ENCODE measurements at regions not wholly inside any gene's neighbourhood (a gene's known extent, or its start where the extent isn't known, plus 50 kb on each side); places are given as distances from the start of the nearest gene placed in this dataset.
"Not testable (repeated sequence)": the region's sequence is repeated elsewhere in the genome, so short reads cannot be mapped to it uniquely, and the experiment has no call there.

DNA sequence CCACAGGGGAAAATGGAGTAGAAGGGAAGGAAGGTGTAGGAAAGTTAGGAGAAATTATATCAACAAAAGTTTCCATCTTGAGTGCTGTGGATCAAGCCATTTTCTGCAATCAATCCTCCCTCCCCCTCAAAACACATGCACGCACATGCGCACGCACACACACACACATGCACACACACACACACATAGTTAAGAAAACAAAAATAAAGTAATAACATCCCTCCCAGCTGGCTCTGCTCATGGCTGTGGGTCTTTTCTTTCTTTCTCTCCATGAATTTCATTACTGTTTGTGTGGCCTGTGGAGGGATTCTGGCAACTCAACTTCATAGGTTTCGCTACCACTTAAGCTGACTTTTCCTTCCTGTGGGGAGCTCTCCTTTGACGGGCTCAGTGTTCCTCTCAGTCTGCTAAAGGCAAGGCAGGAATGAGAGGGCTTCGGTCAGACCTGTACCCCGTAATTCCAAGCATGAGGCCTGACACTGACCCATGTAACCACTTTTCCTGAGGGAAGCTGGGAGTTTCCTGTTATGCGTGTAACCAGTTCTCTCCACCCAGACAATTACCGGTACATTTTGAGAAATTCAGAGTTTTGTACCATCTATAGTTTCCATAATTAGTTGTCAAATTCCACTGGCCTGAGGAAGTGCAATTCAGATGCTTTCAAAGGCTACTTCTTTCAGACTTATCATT lies 79.8 kb downstream of the ZNF92 start:
- no peak for DNase-seq

- no peak for DNase-seq
Measured at GRCh38 chr7:65454469-65454868, 80.8 kb downstream of the ZNF92 start.

DNA sequence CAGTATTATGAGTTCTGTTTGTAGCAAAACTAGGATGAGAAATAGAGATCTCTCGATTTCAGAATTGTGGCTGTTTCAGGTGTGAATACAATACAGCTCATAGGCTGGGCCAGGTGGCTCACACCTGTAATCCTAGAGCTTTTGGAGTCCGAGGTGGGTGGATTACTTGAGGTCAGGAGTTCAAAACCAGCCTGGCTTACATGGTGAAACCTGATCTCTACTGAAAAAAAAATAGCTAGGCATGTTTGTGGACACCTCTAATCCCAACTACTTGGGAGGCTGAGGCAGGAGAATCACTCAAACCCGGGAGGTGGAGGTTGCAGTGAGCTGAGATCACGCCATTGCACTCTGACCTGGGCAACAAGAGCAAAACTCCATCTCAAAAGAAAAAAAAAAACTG lies 81.4 kb downstream of the ZNF92 start:
- DNase-seq = not testable (repeated sequence)

GRCh38 chr7:65457705-65458104 lies 84.0 kb downstream of the ZNF92 start:
- no peak for DNase-seq

DNA sequence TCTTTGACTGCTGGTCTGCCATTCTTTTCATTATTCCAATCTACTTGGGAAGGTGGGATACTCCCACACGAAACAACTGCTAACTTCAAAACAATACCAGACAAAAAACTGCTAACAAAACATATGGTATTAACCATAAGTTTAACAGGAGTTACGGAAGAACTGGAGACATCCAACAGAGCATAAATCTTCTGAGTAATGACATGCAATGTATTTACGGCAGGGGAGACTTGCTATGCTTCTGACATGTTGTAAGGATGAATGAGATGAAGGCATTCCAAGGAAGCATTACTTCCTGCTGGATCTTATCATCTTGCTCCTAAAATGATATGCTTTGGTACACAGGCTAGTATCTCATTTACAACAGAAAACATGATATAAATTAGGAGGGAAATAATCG lies 85.8 kb downstream of the ZNF92 start:
- no peak for DNase-seq

DNA sequence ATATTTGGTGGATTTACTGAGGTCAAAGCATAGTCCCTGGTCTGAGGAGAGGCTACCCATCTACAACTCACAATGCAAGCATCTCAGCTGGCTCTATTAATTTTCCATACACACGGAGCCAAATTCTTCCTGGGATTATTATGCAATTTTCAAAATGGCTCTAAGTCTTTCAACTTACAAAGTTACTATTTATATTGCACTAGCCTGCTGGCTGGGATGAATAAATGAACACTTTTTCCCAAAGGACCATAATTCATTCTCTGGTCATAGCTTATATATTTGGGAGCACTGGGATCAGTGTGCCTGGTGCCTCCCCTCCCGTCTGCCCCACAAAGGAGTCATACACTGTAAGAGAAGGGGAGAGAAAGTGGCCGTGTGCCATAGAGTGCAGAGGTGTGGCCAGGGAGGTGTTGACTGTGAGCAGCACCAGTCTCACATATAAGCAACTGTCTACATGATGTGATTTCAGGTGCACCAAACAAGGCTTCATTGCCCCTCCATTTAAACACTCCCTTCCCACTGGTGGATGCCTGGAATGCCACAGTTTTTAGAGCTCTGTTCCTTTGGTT lies 88.6 kb downstream of the ZNF92 start:
- DNase-seq = no peak

- DNase-seq = no peak
Measured at GRCh38 chr7:65463184-65463583, 89.5 kb downstream of the ZNF92 start.

GRCh38 chr7:65469919-65470558 lies 96.4 kb downstream of the ZNF92 start:
- not testable (repeated sequence) for DNase-seq

DNA sequence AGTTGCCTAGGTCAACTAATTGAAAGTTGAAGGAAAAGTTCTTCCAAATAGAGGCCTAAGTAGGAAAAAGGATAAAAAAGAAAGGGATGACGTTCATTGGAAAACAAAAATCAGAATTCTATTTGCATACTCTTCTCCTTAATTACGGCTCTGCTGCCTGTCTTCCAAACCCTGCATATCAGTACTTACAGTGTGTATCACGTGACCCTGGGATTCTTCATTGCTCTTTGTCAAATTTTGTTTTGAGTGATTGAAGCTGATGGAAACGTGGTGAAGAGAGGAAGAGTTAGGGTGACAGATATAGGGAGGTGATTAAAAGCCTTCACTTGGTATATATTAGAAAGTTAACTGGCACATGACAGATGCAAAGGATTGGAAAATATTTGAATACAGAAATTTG lies 97.9 kb downstream of the ZNF92 start:
- DNase-seq = no peak

DNA sequence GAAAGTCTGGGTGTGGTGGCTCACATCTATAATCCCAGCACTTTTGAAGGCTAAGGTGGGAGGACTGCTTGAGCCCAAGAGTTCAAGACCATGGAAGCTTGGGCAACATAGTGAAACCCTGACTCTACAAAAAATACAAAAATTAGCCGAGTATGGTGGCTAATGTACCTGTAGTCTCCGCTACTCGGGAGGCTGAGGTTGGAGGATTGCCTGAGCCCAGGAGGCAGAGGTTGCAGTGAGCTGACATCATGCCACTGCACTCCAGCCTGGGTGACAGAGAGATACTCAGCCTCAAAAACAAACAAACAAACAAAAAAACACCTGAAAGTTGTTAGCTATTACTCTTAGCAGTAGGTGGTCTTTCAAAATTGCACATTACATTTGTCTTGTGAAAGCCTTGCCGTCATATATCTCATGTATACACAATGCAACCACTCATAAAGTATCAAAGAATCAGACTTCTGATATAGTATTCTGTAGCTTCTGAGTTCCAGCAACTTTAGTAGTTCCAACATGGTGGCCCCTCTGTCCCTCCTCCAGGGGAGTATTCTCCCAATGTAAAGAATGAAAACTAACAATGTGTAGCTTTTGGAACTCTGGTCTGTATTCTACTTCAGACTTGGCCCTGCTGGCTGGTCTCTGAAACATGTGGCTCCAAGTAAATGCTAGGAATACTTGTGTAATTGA lies 101.5 kb downstream of the ZNF92 start:
- no peak for DNase-seq

DNA sequence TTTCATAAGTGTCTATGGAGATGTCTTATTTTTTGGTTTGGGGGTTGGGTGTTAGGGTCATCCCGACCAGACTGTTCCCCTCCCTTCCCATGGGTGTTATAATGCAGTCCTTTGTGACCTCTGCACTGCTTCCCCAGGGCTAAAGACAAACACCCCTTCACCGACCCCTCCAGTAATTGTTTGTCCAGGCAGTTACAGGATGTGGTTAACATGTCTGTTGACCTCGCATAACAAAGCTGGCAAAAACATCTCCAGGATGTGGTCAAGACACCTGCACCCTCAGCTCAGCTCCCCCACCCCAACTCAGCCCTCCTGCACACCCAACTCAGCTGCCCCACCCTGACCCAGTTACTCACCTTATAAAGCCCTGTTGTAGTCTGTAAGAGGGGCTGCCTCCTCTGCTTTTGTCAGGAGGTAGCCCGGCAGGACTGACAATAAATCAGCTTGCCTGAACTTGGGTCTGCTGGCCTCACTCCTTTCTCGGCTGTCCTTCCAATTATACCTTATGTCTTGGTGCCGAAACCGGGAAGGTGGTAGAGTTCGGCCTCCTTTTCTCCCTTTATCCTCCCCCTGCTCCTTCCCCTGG lies 102.2 kb downstream of the ZNF92 start:
- DNase-seq = peak; percentile 5

- no peak for DNase-seq
Measured at GRCh38 chr7:65477326-65477725, 103.7 kb downstream of the ZNF92 start.

DNA sequence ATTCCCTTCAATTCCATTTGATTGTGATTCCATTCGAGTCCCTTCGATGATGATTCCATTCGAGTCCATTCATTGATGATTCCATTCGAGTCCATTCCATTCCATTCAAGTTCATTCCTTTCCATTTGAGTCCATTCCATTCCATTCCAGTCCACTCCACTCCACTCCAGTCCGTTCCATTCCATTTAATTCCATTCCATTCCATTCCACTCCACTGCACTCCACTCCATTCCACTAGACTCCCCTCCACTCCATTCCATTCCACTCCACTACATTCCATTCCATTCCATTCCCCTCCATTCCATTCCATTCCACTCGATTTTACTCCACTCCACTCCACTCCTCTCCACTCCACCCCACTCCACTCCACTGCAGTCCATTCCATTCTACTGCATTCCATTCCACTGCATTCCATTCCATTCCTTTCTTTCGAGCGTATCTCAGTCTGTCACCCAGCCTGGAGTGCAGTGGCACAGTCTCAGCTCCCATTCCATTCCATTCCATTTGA lies 115.7 kb downstream of the ZNF92 start:
- no peak for DNase-seq

DNA sequence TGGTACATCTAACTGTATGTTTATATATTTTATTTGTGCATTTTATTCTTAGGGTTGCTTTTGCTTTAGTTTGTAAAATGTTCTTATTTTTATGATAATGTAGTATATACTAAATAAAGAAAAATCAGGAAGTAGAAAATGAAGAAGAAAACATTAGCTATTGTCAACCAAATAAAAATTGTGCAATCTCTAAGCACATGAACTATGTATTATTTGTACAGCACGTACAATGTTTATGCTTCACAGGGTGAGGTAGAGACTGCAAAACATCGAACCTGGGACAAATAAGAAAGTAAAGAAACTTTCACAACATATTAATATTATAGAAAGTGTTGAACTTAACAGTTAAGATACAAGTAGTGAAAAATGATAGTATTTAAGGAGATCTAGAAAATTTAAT lies 123.0 kb downstream of the ZNF92 start:
- DNase-seq = not testable (repeated sequence)

GRCh38 chr7:65503434-65504152 lies 129.9 kb downstream of the ZNF92 start:
- DNase-seq = no peak

- DNase-seq = not testable (repeated sequence)
Measured at GRCh38 chr7:65504504-65505319, 131.1 kb downstream of the ZNF92 start.

GRCh38 chr7:65505320-65505633 lies 131.6 kb downstream of the ZNF92 start:
- not testable (repeated sequence) for DNase-seq

GRCh38 chr7:65508581-65509367 lies 135.1 kb downstream of the ZNF92 start:
- not testable (repeated sequence) for DNase-seq

DNA sequence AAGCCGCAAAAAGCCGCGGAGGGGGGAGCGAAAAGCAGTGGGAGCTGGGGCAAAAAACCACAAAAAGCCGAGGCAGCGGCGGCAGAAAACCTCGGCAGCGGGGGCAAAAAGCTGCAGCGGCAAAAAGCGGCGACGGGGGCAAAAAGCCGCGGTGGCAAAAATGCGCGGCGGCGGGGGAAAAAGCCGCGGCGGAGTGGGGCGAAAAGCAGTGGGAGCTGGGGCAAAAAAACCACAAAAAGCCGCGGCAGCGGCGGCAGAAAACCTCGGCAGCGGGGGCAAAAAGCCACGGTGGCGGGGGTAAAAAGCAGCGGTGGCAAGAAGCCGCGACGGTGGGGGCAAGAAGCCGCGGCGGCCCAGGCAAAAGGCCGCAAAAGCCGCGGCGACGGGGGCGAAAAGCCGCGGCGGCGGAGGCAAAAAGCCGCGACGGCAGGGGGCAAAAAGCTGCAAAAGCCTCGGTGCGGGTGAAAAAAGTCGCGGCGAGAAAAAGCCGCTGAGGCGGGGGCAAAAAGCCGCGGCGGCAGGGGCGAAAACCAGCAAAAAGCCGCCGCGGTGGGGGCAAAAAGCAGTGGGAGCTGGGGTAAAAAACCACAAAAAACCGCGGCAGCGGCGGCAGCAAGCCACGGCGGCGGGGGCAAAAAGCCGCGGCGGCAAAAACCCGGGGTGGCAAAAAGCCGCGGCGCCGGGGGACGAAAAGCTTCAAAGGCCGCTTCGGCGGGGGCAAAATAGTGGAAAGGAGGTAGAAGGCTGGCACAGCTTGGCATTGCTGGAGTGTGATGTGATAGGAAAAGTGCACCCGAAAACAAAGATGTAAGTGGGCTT lies 135.9 kb downstream of the ZNF92 start:
- DNase-seq = no peak

GRCh38 chr7:65510187-65510538 lies 136.5 kb downstream of the ZNF92 start:
- DNase-seq = not testable (repeated sequence)
